GM18951 (cell line): ENCODE measurements at regions not wholly inside any gene's neighbourhood (a gene's known extent, or its start where the extent isn't known, plus 50 kb on each side); places are given as distances from the start of the nearest gene placed in this dataset.

Experiments used
- POLR2A ChIP-seq: IDR thresholded peaks from 4 replicates; pipeline ENCODE4 v1.6.1; 2011; ENCODE audit warnings: mild to moderate bottlenecking; ENCODE audit not compliant: insufficient read length, insufficient read depth; ENCODE audit errors: extremely low read depth
- in situ Hi-C: fragments of 300-500 bp; cut with MboI; formaldehyde crosslinking; loops from one replicate; pipeline ENCODE4 v1.12.0; 2022; ENCODE audit warnings: low sequenced_read_pairs, mixed read lengths, inconsistent platforms; ENCODE audit not compliant: unreplicated experiment

DNA sequence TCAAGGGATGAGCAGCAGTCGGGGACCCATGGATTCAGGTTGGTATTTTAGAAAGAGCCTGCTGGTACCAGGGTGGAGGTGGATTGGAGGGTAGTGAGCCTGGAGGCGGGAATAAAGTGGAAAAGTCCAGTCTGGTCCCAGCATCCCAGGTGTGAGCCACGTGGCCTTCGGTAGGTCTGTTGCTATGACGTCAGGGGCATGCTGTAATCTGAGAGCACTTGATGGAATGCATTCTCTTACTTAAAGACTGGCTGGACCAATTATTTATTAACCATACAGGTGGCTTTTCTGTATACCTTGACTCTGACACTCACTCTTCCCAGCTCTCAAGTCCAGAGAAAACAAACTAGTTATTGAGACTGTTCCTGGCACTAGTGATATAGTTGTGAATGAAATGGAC, 389.9 kb upstream of the RGMA start:
- in situ Hi-C loops, result no loop called here
- no peak for TF ChIP-seq POLR2A

DNA sequence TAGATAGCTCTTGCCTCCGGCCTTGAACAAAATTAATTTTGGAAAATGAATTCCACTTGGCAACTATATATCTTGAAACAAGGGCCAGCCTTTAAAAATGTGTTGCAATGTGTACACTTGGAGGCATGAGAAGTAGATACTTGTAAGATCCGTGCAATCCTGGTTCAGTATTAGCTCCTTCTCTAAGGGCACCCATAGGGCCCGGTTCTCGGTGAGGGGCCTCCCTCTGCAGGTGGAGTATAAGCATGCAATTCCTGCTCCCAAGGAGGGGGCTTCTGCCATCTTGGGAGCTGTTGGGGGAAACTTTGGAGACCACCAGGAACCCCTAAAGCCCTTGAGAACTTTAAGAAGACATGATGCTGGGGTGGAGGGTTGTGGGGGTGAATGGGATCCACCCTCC, 388.7 kb upstream of the RGMA start:
- in situ Hi-C loops, result no loop called here
- TF ChIP-seq POLR2A, result no peak

GRCh38 chr15:93477188-93477587, 388.2 kb upstream of the RGMA start:
- in situ Hi-C loops, result no loop called here
- no peak for TF ChIP-seq POLR2A

DNA sequence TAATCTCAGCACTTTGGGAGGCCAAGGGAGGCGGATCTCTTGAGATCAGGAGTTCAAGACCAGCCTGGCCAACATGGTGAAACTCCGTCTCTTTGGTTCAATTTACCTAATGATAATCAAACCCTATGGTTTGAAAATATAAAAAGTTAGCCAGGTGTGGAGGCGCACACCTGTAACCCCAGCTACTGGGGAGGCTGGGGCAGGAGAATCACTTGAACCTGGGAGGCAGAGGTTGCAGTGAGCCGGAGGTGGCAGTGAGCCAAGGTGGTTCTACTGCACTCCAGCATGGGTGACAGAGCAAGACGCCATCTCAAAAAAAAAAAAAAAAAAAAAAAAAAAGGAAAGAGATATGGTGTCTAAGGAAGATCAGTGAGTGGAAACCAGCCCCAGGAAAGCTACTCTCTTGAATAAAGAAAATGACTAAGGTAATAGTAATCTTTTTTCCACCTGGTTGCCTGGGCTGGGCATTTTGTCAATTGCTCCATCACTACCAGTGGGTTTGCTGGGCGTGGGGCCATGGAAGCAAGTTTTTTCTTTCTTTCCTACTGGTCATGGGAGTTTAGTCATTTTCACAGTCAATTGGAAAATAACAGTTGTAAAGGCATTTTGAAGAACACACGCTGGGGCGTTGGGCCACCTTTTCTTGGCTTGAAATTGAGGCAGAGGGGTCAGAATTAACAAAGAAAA, 387.6 kb upstream of the RGMA start:
- in situ Hi-C loops, result no loop called here
- TF ChIP-seq POLR2A, result no peak

- TF ChIP-seq POLR2A, result no peak
- in situ Hi-C loops, result no loop called here
These were observed 385.7 kb upstream of the RGMA start for GRCh38 chr15:93474728-93475127.

- no peak for TF ChIP-seq POLR2A
- in situ Hi-C loops, result no loop called here
These were observed 381.0 kb upstream of the RGMA start for GRCh38 chr15:93469994-93470393.

DNA sequence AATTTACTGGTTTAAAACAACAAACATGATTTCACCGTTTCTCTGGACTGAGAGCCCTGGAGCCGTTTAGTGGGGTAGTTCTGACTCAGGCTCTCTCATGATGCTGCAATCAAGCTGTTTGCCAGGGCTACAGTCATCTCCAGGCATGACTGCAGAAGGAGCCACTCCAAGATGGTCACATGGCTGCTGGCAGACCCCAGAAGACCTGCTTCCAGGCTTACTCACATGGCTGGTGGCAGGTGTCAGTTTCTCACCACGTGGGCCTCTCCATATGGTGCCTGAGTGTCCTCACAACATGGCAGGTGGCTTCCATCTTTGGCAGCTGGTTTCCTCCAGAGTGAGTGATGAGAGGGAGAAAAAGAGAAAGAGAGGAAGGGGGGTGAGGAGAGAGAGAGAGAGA, 378.3 kb upstream of the RGMA start:
- no peak for TF ChIP-seq POLR2A
- in situ Hi-C loops, result no loop called here

DNA sequence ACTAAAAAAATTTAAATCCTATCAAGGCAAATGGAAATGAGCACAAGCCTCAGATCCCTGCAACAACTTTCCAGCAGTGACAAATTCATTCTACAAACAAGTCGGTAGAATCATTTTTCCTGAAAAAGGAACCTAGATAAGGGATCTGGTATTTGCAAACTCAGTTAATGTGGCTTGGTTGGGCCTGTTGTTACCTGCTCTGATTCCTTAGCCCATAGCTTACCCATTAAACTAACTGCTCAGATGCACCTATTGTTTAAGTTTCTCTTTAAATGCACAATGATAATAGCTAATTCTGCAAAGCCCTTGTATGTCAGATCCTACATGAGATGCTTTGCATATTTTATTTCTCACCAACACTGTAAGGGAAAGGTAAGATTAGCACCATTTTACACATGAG, 377.4 kb upstream of the RGMA start:
- TF ChIP-seq POLR2A, result no peak
- in situ Hi-C loops, result no loop called here

DNA sequence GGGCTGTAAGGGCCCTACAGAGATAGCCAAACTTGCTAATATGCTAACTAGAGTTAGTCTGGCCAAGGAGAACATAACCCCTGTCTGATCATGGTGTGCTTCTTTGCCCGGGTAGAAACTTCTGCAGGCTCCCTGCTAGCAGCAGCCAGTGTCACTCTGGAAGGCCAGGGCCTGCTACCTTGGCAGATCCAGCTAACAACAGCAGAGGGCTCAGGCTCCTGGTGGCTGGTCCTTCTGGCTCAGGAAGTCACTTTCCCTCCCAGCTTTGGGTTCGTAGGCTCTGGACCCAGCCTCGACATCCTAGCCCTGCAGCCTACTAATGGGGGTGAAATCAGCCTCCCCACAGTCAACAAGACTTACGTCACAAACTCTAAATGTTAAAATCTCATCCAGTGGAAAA, 373.7 kb upstream of the RGMA start:
- TF ChIP-seq POLR2A, result no peak
- in situ Hi-C loops, result no loop called here

DNA sequence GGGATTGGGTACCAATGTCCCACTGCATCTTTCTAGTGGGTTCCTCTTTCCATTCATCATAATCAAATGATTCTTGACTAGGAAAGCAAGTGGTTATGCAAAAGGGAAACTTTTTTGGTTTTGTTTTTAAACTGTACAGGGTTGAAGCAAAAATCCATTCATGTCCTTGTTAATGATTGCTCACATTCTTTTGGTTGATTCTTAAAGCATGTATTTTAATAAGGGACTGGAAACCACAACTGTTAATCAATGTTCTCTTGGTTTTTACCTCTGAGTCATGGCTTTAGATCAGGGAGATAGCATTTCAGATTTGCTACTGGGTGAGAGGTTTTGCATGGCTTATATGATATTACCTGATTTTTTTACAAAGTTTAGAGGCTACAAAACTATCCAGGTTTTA, 371.7 kb upstream of the RGMA start:
- in situ Hi-C loops, result no loop called here

DNA sequence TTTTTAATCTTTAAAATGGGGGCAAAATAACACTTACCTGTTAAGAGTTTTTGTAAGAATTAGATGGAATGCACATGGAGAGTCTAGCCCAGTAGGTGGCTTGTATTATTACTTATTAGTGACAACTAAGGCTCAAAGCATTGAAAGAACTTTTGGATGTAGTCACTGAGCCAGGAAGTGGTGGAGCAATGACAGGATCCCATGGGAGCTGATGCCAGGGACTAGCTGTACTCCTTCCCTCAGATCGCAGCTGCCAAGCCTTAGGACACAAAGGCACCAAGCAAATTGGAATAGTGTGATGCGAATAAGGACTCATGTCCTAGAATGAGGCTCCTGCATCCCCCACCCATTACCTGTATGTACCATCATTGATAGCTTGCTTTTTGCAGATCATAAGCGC, 370.4 kb upstream of the RGMA start:
- in situ Hi-C loops, result no loop called here
- no peak for TF ChIP-seq POLR2A

More for the DNA sequence above, 371.7 kb upstream of the RGMA start:
- TF ChIP-seq POLR2A, result no peak

DNA sequence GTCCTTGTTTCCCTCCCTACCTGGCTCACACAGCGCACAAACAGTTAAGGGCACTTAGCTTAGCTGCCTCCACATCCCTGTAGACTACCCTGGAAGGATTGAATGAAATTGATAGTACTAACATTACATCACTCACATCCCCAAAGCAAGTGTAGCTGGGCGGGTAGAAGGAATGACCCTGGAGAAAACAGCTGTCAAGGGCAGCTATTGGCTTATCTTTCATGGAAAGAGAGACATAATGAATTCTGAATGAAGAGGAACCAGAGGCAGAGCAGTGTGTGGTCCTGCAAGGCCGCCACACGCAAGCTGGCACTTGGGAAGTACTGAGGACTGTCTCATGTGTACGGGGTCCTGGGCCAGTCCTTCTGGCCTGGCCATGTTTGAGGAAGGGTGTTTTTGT, 369.6 kb upstream of the RGMA start:
- TF ChIP-seq POLR2A, result no peak
- in situ Hi-C loops, result no loop called here

DNA sequence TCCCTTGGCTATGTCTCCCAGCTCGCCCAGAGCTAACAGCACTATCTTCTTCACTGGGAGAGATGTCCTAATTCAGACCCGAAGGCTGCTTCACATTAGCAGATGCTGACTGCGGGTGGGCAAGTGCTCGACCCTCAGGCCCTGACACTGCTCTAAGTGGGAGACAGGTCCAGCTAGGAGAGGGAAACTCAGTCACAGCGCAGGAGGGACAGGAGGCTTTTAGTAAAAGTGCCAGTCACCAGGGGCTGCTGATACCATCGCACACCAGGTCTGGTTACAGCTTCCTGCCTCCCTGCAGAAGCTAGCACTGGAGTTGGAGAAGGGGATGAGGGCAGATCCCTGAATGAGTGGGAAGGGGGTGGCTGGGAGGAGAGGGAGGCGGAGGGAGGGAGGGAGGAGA, 365.8 kb upstream of the RGMA start:
- in situ Hi-C loops, result no loop called here

DNA sequence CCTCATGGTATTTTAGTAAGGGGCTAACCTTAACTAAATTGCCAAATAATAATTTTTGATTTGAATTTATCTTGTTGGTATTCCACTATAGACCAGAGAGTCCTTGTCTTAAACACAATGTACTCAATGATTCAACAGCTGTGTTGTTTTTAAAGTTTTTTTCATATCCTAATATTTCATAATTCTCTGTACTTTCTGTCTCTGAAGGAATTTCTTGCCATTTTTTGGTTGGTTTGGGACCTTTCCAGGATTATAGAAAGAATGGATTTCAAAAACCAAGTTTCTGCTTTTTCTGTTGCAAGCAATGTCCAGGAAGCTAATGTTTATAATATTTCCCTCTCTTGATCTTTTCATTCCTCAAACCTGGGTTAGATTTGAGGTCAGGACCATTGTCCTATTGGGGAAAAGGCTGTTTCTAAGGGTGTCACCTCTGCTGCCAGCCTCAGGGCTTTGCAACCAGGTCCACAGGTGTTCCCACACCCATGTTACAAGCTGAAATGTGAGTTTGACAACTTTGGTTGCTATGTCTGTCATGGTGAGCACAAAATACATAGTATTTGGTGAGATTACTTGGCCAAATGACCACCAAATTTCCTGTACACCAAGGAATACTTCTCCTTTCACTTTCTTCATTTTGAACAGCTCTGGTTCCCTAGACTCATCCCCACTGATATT, 363.7 kb upstream of the RGMA start:
- no peak for TF ChIP-seq POLR2A
- in situ Hi-C loops, result no loop called here

More for the DNA sequence above, 365.8 kb upstream of the RGMA start:
- TF ChIP-seq POLR2A, result no peak

DNA sequence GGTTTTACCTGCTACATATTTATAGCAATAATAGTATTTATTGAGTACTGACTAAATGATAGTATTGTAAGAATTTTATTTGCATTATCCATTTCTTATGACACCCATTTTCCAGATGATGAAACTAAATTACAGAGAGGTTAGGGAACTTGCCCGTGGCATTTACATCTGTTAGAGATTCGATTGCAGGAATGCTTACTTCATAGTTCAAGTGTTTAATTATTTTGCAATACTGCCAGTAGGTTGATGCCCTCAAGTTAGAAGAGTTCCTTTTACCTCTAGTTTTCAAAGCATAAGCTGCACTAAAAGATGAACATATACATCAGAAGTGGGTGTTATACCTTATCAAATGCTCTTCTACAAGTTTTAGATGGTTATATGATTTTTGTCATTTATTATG, 362.8 kb upstream of the RGMA start:
- TF ChIP-seq POLR2A, result no peak

GRCh38 chr15:93451265-93451664, 362.3 kb upstream of the RGMA start:
- in situ Hi-C loops, result no loop called here
- TF ChIP-seq POLR2A, result no peak

More for the DNA sequence above, 362.8 kb upstream of the RGMA start:
- in situ Hi-C loops, result no loop called here
